AG04449 (cell line): ENCODE measurements at regions not wholly inside any gene's neighbourhood (a gene's known extent, or its start where the extent isn't known, plus 50 kb on each side); places are given as distances from the start of the nearest gene placed in this dataset.

Experiments used
- CTCF ChIA-PET: fragments of 350-600 bp; formaldehyde crosslinking; extraction: SDS; loops from one replicate; lab custom pipeline; 2021; ENCODE audit warnings: antibody characterized with exemption; lab: Yijun Ruan, JAX
- POLR2A ChIA-PET: fragments of 400-600, 350-600 bp; formaldehyde crosslinking; extraction: SDS; loops from one replicate; lab custom pipeline; 2020; ENCODE audit warnings: antibody characterized with exemption, inconsistent platforms; lab: Yijun Ruan, JAX
- DNase-seq: peaks from one replicate; pipeline ENCODE4 v3.0.0-alpha.2; 2010; ENCODE audit warnings: low read depth, low spot score
- H3K4me3 ChIP-seq: 2 replicates; pipeline ENCODE4 v1.5.1; 2011; ENCODE audit warnings: low read depth, mild to moderate bottlenecking, control low read depth, low read length
- TF ChIP-seq, protein P1 (sequence below): IDR thresholded peaks from one replicate; pipeline ENCODE4 v1.5.1; 2011; ENCODE audit warnings: mild to moderate bottlenecking, moderate library complexity, low read length, control low read depth, inconsistent platforms; ENCODE audit not compliant: insufficient read depth; ENCODE audit errors: missing control alignments

DNA sequence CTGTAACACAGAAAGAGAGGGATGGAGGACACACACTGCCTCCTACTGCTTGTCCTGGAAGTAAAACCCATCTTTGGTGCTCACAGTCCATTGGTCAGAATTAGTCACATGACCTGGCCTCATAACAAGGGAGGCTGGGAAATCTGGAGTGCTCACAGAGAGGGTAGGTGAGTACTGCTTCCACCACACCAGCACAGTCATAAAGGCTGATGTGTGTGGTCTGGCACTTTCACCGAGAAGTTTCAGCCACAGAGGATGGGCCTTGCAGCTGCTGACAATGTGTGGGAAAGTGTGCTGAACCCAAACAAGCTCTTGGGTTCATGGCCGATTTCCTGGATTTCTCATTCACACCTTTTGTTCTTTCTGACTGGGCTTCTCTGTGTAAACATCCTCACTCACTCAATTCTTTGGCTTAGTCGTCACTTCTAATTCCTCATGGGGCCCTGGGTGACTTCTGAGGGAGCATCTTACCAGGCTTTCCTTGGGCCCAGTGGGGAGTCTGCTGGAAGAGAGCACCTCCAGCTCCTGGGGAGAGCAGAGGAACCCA is 100.7 kb downstream of the ASB7 start:
- TF ChIP-seq, protein P1, sequence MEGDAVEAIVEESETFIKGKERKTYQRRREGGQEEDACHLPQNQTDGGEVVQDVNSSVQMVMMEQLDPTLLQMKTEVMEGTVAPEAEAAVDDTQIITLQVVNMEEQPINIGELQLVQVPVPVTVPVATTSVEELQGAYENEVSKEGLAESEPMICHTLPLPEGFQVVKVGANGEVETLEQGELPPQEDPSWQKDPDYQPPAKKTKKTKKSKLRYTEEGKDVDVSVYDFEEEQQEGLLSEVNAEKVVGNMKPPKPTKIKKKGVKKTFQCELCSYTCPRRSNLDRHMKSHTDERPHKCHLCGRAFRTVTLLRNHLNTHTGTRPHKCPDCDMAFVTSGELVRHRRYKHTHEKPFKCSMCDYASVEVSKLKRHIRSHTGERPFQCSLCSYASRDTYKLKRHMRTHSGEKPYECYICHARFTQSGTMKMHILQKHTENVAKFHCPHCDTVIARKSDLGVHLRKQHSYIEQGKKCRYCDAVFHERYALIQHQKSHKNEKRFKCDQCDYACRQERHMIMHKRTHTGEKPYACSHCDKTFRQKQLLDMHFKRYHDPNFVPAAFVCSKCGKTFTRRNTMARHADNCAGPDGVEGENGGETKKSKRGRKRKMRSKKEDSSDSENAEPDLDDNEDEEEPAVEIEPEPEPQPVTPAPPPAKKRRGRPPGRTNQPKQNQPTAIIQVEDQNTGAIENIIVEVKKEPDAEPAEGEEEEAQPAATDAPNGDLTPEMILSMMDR = no peak
- ChIA-PET CTCF (interaction anchor here (1.4 to 1.7 kb wide), 4 partner anchors 12 to 304 kb away, joined by 4 to 7 read pairs (median 5); no protein-coding TSS in a partner anchor), POLR2A (no interaction called here)
- DNase-seq = no peak
- no peak overlapping the region for H3K4me3 ChIP-seq

DNA sequence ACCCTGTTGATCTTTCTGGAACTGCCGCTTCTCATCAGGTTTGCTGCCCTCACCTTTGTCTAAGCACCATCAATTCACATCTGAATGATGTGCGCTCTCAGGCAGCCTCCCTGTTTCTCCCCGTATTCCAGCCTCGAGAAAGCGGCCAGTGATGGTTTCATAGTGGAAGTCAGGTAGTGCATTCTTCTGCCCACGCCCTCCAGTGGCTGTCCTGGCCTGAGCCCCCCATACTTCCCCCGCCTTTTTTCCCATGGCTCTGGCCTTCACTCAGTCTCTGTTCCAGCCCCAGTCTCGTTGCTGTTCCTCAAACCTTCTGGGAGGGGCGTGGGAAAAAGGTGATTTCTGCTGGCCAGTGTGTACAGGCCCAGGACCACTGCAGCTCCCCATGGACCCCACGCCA is 101.3 kb downstream of the ASB7 start:
- TF ChIP-seq, protein P1 = no peak
- ChIA-PET POLR2A (no interaction called here), CTCF (interaction anchor here (1.4 to 1.7 kb wide), 3 partner anchors 13 to 18 kb away, joined by 4 to 5 read pairs (median 5); no protein-coding TSS in a partner anchor)
- no peak for DNase-seq
- no peak overlapping the region for H3K4me3 ChIP-seq

DNA sequence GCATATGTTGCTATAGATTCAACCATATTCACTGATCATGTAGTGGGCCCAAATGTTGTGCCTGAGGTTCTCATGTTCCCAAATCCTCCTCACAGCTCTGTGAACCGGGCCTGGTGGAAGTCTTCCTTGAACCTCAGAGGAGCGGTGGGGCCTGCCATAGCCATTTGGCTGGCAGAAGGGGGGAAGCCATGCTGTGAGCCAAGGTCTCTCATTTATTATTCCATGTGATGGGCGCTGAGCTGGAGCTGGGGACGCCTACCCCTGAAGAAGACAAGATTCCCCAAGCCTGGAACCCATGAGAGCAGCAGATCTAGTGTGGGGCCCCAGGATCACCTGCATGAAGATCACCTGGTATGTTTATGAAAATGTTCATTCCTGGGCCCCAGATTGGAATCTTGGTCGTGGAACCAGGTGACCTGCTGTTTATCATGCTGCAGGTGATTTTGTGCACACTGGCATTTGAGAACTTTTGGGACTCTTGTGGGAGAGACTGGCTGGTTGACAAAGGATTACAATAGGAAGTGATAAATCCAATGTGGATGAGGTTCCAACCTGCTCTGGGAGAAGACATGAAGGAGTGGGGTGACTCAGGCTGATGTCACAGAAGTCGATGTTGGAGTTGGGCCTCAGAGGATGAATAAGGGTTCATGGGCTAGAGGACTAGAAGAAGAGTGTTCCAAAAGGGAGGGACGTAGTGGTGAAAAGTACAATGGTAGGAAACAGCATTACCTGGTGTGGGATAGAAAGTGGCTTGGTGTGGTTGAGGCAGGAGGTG is 102.1 kb downstream of the ASB7 start:
- TF ChIP-seq, protein P1 = no peak
- no peak for DNase-seq
- POLR2A ChIA-PET = no interaction called here
- CTCF ChIA-PET = no interaction called here
- no peak overlapping the region for H3K4me3 ChIP-seq

DNA sequence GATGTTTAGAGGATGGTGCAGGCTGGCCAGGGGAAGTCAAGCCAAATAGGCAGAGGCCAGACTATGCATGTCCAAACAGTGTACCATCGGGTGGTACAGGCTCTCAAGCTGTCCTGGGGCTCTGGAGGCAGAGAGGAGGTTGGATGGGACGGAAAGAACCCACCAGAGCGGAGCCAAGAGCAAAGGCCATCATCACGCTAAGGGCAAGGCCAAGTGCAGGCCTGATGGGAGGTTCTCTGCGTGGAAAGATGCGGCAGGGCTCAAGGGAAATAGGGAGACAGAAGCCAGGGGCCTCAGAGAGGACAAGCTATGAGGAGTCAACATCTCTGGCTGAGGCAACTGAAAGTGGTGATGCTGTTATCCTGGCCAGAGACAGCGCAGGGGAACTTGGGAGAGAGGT is 102.7 kb downstream of the ASB7 start:
- TF ChIP-seq, protein P1 = no peak
- no peak for DNase-seq
- no peak overlapping the region for H3K4me3 ChIP-seq
- POLR2A ChIA-PET = no interaction called here
- CTCF ChIA-PET = no interaction called here

GRCh38 chr15:100705841-100706240 is 103.5 kb downstream of the ASB7 start:
- TF ChIP-seq, protein P1 = no peak
- ChIA-PET POLR2A (no interaction called here), CTCF (interaction anchor here (0.5 kb wide), 1 partner anchor 138 kb away, joined by 3 read pairs; no protein-coding TSS in a partner anchor)
- DNase-seq = no peak
- H3K4me3 ChIP-seq = no peak overlapping the region

DNA sequence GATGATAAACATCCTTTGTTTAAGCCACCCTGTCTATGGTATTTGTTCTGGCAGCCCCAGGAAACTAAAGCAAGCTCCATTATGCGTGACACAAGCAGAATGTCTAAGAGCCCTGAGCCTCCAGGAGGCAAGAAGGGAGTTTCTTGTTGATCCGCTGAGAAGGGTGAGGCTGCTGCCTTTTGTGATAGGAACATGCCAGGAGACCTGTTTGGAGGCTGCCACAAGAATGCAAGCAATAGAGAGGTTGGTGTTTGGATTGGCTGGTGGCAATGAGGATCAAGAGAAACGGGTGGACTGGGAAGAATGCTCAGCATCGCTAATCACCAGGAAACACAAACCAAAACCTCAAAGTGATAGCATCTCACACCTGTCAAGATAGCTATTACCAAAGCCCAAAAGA is 104.8 kb downstream of the ASB7 start:
- TF ChIP-seq, protein P1 = no peak
- ChIA-PET CTCF (no interaction called here), POLR2A (no interaction called here)
- no peak for DNase-seq
- no peak overlapping the region for H3K4me3 ChIP-seq
